ENCODE measurements at regions not wholly inside any gene's neighbourhood (a gene's known extent, or its start where the extent isn't known, plus 50 kb on each side); places are given as distances from the start of the nearest gene placed in this dataset.

DNA sequence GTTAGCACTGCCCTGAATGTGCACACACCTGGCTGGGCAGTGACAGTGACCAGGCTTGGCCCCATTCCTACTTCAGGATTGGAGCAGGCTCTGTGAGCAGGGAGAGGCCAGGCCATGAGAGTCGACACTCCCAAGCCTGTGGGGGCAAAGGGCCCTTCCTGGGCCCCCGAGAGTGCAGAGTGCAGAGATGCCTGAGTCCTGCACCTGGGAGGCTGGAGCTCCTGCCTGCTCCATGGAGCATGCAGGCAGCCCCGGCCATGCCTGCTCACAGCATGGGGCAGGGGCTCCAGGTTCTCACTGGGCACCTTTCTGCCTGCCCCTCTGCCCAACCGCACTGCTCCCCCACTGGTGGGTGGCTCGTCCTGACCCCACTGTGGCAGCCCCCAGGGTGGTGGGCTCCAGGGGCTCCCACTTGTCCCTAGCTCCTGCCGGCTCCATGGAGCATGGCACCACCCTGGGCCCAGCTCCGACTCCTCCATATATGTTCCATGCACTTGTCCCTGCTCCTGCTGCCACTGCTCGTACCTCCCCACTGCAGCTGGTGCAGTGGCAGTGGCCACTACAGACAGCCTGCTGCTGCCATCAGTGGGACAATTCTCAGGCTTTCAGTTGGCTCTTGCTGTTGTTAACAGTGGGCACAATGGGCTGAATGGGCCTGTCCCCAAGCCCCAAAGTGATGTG is 282.0 kb downstream of the RPRM start:
- DNase-seq (ENCODE audit: low spot score) = no peak

DNA sequence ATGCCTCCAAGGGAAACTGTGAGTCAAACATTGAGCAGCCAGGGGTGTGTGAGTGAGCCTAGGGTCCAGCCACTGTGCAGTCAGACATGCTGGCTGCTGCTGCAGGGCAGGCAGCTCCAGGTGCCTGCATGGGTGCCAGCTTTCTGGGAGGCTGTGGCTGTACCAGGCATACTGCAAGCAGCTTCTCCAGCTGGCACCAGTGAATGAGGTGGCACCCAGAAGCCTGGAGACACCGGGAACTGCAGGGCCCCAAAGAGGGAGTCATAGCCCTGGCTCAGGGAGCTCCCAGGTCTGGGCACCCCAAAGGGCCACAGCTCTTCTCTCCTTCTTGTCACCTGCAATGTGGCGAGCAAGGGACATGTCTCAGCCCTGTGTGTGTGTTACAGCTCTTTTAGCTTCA is 283.2 kb downstream of the RPRM start:
- DNase-seq (ENCODE audit: low spot score) = no peak

DNA sequence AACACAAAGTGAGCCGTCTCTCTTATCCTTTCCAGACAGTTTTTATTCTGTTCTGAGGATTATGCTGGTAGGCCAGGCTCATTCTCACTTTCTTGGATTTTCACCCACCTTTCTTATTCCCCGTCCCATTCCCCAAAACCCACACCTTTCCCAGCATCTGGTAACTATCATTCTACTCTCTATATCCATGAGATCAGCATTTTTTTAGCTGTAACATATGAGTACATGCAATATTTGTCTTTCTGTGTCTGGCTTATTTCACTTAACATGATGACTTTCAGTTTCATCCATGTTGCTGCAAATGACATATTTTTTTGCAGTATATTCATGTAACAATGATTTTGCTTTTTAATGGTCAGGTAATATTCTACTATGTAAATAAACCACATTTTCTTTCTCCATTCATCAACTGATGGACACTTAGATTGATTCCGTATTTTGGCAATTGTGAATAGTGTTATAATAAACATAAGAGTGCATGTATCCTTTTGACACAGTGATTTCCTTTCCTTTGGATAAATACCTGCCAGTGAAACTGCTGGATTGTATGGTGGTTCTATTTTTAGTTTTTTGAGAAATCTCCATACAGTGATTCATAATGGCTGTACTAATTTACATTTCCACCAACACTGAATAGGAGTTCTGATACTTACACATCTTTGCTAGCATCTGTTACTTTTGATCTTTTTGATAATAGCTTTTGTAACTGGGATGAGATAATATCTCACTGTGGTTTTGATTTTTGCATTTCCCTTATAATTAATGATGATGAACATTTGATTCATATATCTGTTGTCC is 289.3 kb downstream of the RPRM start:
- no peak for DNase-seq (ENCODE audit: low spot score)

DNA sequence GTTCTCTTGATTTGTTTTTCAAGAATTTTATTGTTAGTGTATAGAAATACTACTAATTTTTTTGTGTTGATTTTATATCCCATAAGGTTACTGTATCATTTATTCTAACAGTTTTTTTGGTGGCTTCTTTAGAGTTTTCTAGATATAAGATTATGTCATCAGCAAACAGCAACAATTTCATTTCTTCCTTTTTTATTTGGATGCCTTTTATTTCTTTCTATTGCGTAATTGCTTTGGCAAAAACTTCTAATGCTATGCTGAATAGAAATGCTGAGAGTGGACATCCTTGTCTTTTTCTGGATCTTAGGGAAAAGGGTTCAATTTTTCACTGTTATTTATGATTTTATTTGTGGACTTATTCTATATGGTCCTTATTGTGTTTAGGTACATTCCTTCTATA is 298.8 kb downstream of the RPRM start:
- no peak for DNase-seq (ENCODE audit: low spot score)

DNA sequence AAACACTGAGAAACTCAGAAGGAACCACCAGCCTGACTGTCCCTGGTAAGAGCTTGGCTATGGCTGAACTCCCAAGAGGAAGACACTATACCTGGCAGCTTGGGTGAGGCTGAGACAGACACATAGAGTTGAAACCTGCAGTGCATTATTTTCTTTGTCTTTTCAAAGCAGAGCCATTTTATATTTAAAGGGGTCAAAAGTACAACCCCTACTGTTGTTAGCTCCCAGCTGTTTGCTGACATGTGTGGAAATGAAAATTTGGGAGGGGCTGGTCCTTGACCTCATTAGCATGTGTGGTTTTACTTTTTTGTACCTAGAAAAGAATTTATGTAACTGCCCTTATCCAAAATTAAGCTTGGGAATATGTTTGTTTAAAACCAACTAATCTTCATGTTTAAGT is 309.0 kb downstream of the RPRM start:
- DNase-seq (ENCODE audit: low spot score) = no peak

DNA sequence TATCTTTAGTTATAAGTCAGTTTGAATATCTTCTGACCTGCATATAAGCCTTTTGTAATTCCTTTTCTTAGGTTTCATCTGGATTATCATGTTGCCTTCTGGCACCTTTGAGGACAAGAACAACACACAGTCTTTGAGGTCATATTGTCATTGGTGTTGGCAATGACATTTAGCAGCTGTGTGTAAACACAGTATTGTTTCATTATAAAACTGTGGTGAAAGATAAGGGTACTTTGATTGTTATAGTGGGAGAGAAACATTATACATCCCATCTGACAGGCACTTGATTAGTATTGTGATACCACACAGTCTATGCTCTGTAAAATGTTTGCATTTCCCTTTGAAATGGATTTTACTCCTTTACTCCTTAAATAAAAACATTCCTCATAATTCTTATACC is 313.5 kb downstream of the RPRM start:
- no peak for DNase-seq (ENCODE audit: low spot score)

DNA sequence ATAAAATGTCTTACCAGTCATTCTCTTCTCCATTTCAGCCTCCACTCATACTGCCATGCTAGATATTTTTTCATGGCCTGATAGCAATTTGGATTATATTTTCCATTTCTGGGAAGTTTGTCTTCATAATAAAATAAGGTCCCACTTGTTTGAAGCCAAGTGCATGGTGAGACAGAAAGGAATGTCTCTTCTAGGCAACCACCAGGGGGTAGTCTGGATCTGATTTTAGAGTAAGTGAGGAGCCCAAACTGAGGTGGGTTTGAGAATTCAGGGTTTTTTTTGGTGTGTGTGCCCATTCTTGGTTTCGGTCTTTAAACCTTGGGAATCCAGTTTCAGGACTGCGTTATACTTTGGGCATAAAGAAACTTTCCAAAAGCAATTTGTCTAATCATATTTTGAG is 315.5 kb downstream of the RPRM start:
- DNase-seq (ENCODE audit: low spot score) = peak; percentile 26

DNA sequence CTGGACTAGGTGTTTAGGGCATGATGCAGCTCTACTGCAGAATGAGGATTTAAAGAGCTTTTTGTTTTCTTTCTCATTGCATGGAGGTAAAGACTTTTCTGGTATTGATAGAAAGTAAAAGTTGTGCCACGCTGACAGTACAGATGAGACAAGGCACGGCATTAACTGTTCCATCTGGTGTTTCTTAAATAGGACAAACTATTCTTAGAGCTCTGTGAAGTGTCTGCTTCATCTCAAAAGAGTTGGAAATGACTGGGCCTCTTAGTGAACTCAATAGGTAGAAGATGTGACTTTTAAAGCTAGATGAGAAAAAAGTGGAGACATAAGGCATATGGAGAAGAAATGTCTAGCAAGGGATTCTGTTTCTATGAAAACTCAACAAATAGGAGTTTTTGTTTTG is 321.8 kb downstream of the RPRM start:
- no peak for DNase-seq (ENCODE audit: low spot score)

DNA sequence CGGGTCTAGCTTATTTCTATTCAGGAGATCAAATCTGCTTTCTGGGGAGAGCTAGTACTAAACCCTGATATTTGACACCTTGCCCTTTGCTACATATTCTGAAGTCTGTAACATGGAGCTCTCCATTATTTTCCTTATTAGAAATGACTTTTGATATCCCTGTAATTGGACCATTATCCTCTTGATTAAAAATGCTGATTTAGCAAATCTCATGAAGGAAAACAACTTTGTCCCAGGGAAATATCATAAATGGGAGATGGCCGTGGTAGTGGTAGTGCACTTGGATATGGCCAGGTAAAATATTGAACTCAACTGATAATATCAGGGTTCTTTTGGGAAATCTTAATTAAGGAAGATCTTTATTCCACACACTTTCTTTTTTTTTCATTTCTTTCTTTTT is 326.5 kb downstream of the RPRM start:
- DNase-seq (ENCODE audit: low spot score) = no peak

DNA sequence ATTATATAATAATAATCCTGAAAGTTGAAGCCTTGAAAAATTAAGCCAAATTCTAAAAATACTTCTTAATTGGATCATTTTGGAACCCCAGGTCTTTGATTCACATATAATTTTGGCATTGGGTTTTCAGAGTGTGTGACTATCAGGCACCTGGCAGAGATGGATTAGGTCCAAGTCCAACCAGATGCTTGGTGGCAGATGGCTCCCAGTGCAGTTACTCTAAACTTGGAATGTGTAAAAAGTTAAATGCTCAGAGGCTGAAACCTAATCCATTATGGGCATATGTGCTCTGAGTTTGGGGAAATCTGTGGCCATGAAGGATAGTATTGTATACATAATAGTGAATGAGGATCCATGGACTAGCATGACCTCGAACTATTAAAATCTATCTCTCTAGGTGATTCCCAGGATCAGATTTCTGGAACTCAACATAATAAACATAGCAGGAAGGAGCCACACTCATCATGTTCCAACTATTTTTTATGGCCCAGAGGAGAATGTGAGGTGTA is 333.0 kb downstream of the RPRM start:
- no peak for DNase-seq (ENCODE audit: low spot score)

DNA sequence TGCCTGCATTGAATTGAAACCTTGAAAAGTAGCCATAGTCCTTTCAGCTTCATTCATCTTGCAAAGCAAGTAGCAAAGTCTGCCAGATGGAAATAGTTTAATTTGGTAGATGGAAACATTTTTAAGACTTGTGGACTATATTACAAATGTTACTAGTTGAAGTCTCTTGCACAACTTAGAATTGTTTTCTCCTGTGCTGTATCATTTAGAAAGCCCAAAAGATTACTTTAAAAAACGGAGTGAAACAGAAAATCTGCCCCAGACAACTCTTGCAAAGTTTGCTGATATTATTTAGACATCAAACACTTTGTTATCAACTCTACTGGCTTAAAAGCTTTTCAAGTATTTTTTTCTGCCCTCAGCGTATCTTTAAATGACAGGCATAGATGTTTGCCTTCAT is 335.0 kb downstream of the RPRM start:
- DNase-seq (ENCODE audit: low spot score) = no peak

DNA sequence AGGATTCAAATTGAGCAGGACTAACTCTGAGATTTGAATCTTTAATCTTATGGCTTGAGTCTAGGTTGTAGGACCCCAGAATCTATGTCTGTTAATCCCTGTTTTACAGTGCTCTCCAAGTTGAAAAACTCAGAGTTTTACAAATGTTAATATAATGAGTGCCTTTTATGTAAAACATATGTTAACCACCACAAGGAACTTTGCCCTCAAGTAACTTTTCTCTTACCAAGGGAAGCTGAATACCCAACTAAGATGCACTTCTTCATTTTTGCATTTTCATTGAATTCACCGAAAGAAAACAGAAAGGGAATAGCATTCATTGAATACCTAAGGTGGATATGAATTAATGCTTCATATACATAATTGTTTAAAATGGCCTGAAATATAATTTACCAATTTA is 338.1 kb downstream of the RPRM start:
- DNase-seq (ENCODE audit: low spot score) = no peak

DNA sequence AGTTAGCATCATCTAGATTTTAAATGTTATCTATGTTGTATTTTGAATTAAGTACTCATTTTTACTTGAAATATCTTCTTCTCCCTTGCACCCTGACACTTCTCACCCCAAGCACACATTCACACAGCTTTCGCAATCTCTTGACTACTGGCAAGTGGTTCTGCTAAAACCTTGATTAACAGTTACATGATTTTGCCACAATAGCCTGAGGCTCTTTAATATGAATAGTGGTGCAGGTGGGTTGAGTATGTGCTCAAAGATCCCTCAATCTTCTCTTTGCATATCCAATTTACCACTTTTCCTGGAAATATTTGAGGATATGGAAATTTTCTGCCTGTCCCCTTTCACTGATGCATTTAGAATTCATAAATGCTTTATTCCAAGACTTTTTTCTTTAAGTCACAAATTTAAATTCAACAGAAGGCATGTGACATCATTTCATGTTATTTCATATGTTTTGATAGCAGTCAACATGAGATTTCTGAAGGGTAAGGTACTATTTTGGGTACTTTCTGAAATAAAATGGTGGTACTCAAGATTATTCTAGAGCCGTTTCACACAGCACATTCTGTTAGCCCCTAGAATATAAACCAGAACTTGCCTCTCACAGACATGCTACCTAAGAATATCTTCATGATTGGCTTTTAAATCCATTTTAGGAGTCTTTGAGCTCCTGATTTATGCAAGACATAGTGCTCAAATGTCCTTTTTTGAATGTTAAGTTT is 339.7 kb downstream of the RPRM start:
- DNase-seq (ENCODE audit: low spot score) = no peak

DNA sequence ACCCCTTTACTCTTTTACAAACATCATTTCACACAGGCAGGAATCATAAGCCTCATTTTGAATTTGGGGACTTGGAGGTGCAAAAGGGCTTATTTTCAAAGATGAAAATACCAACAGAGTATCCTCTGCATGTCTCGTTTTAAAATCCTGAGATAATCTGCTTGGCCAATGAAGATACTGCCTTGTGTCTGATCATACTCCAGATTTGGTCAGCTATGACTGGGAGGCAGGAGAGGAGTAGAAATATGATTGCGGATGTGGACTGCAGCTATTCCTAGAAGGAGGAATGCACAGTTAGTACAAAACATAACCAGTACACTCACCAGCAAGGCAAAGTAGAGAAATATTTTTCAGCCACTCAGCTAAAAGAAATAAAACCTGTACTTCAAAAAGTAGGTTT is 342.3 kb downstream of the RPRM start:
- no peak for DNase-seq (ENCODE audit: low spot score)

DNA sequence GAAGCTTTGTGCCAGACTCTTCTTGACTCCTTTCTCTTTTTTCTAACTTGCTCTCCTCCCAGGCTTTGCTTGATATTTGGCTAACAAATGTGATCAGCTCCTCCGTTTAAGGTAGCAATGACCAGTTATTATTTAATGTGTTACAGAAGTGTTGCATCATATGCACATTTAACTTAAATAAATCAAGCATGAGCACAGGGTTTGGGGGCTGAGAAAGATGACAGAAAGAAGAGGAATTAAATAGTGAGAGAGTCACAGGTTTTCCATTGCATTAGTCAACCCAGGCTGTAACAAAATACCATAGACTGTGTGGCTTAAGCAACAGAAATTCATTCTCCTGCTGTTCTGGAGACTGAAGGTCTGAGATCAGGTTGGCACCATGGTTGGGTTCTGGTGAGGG is 343.8 kb downstream of the RPRM start:
- DNase-seq (ENCODE audit: low spot score) = no peak

DNA sequence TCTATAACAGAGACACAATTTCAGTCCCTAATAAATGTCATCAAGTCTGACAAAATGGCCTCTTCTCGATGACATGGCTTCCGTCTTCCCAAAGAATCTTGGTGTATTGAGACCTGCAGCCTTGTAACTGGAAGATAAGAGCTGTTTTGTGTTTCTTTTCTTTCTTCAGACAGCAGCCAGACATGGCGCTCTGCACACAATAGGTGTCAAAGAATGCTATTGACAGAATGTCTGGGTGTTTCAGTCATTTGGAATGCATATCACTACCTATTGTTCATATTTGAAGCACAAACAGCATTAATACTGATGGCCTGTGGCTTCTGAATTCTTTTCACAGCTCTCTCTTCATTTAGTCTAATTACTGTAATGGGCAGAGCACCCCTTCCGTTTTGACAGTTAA is 344.8 kb downstream of the RPRM start:
- no peak for DNase-seq (ENCODE audit: low spot score)

DNA sequence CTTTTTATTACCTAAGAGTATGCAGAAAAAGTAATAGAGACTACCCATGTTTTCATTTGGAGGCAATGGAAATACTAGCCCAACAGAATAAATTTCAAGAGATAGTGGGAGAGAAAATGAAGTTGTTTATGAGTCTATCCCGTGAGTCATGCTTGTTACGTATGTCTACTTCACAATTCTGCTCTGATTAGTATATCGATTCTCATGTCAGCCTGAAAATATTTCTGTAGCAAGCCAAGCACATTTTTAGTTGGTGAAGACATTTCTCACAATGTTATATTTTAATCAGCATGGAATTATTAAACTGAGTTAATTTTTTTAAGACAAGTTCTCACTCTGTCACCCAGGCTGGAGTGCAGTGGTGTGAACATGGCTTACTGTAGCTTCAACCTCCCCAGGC is 346.1 kb downstream of the RPRM start:
- no peak for DNase-seq (ENCODE audit: low spot score)

DNA sequence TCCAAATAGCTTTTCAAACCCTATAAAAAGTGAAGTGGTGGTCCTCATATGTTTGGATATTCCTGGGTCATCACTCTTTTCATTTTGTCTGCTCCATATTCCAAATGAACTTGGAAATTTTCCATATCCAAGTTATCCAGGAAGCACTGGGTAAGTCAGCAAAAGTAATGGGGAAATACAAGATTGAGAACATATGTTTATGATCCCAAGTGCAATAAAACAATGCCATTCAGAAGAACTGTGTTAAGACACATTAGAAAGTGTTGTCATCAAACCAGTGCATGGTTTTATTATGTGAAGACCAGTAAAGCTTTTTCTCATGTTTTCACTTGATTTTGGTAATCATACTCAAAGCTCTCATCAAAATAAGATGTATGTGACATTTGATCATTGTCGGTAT is 363.4 kb downstream of the RPRM start:
- no peak for DNase-seq (ENCODE audit: low spot score)

DNA sequence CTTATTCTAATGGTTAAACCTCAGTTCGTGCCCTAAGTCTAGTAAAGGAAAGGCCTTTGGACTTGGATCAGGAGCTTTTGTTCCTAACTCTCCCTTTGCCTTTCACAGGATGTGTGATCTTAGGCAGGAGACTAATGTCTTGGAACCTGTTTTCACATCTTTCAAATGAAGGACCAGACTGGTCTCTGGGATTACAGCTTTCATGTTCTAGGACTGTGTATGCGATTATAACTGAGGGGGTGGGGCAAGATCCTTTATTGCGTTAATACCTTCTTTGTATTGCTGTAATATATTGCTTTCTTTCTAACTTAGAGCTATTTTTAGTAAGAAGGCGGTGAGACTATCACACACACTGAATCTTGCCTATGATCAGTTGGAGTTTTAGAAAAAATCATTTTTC is 368.1 kb downstream of the RPRM start:
- no peak for DNase-seq (ENCODE audit: low spot score)

DNA sequence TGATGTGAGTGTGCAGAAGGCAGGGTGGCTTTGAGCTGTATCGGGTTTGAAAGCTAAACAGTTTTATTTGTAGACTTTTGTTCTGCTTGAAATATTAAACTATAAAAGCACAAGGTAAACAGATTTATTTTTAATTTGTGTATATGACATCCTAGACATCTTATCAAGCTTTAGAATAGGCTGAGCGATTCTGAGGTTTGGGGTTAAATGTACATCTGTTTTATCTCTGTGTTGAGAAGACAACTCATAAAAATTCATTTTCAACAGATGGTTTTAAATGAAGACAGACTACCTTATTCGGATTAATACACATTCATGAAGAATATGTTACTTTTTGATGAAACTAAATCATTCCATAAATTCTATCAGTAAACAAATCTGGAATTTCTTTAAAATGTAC is 368.8 kb downstream of the RPRM start:
- DNase-seq (ENCODE audit: low spot score) = no peak

DNA sequence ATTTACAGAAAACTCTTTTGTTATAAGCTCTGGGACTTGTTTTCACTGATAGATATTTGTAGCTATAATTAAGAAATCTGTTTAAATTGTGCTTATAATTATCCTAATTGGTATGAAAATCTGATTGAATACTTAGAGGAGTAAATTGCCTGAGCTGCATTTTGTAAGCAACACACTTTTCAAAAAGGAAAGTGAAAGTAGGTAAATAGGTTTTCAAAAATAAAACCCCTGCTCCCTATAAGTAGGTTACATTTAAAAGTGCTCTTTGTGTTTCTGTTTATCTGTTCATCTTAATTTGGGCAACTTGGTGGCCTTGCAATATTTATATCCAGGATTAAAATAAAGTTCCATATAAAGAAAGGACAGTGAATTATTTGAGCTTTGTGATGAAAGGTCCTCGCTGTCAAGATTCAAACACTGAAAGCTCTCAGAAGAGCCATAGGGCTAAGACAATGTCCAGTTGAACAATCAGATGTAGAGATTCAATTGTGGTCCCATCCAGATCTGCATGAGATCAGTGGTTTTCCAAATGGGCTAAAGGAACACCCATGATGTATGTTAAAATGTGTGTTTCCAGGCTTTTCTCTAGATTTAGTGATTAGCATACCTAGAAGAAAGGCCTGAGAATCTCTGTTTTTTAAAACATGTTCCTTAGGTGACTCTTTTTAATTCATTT is 371.6 kb downstream of the RPRM start:
- no peak for DNase-seq (ENCODE audit: low spot score)

DNA sequence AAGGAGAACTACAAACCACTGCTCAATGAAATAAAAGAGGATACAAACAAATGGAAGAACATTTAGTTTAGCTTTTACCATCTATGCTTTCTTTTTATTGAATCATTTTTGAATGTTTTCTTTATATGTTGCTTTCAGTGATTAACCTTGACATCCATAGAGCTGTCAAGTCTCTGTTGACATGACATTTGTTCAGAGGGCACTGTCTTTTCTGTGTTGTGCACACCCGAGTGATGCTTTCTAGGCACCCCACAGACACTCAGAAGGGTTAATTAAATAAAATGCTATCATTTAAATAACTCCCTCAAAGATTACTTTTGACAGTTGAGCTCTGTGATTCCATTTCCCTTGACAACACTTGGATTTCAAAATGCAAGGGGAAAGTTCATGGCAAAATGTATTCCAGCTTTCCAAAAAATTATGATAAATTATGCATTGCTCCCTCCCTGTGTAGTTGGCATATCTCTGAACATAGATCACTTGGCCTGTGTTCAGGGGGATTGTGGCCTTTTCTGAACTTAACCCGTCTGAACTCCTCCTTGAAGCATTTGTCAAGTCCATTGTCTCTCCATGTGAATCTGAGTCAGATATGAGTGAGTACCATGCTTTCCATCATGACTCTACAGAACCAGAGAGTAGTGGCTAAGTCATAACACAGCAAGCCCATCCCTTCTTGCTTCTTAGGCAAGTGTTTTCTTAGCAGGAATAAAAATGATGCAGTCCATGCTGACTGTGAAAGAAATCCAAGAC is 372.6 kb downstream of the RPRM start:
- DNase-seq (ENCODE audit: low spot score) = no peak

Data from HuH-7 (cell line).